Endothelial cell of umbilical vein (primary cell): ENCODE measurements at regions not wholly inside any gene's neighbourhood (a gene's known extent, or its start where the extent isn't known, plus 50 kb on each side); places are given as distances from the start of the nearest gene placed in this dataset.

ENCODE experiments used
- BruUV-seq: library from RNA; stranded (reverse); fragments of 400-500 nt; replicated peaks from 2 replicates; lab custom pipeline; 2021; lab: Mats Ljungman, UMichigan
- CTCF ChIA-PET: fragments of 300-600, 350-600 bp; sonication (Branson Sonifier 250); formaldehyde crosslinking; loops from one replicate; lab custom pipeline; 2021; ENCODE audit warnings: antibody characterized with exemption, inconsistent platforms; lab: Charles Lee
- POLR2A ChIA-PET: fragments of 300-600, 350-600 bp; sonication (Branson Sonifier 250); formaldehyde crosslinking; loops from one replicate; lab custom pipeline; 2021; ENCODE audit warnings: antibody characterized with exemption, inconsistent platforms; lab: Charles Lee
- DNase-seq: peaks from one replicate; pipeline ENCODE4 v3.0.0-alpha.2; 2011; ENCODE audit warnings: low read depth, low spot score
- FAIRE-seq: peaks from 2 replicates; lab custom pipeline; 2011; peaks lifted over from hg19 to GRCh38; lab: Jason Lieb, UNC
- H2AFZ ChIP-seq: 2 replicates; pipeline ENCODE4 v1.6.0; 2012; ENCODE audit warnings: low read depth, low read length, control low read depth, inconsistent platforms
- H3K27ac ChIP-seq: 2 replicates; pipeline ENCODE4 v1.5.1; 2011; ENCODE audit warnings: low read depth, mild to moderate bottlenecking, control low read depth, low read length, moderate library complexity; ENCODE audit not compliant: insufficient read depth
- H3K27me3 ChIP-seq, 2 experiments: 2 replicates each; pipeline versions ENCODE4 v1.6.0 to v1.6.1; 2011; ENCODE audit warnings: low read length in 2 of 2, mixed read lengths in 1 of 2; ENCODE audit not compliant: control insufficient read depth in 2 of 2, insufficient read depth in 2 of 2
- H3K36me3 ChIP-seq, 2 experiments: 2 replicates in 1 of 2; 3 replicates in 1 of 2; pipeline ENCODE4 v1.5.1; 2011; ENCODE audit warnings: low read length in 2 of 2, mild to moderate bottlenecking in 1 of 2, moderate library complexity in 1 of 2; ENCODE audit not compliant: control insufficient read depth in 2 of 2, insufficient read depth in 2 of 2; ENCODE audit errors: extremely low read depth in 1 of 2
- H3K4me1 ChIP-seq: 3 replicates; pipeline ENCODE4 v1.5.1; 2011; ENCODE audit warnings: mild to moderate bottlenecking, low read length; ENCODE audit not compliant: control insufficient read depth, insufficient read depth; ENCODE audit errors: extremely low read depth
- H3K4me2 ChIP-seq: 2 replicates; pipeline ENCODE4 v1.6.1; 2011; ENCODE audit warnings: low read length, control low read depth, mixed read lengths; ENCODE audit not compliant: insufficient read depth
- H3K4me3 ChIP-seq, 3 experiments: fragments of 200-600 bp in 1 of 3; sonication (generic), shearing (Covaris generic) in 1 of 3; replicated peaks in 1 of 3; 2 replicates each; pipeline ENCODE4 v1.5.1; 2011 to 2016; ENCODE audit warnings: control low read depth in 3 of 3, low read length in 3 of 3, mild to moderate bottlenecking in 2 of 3, inconsistent platforms in 1 of 3, low read depth in 1 of 3, moderate library complexity in 1 of 3; ENCODE audit not compliant: insufficient read depth in 1 of 3
- H3K79me2 ChIP-seq: 2 replicates; pipeline ENCODE4 v1.6.0; 2012; ENCODE audit warnings: low read length, inconsistent platforms; ENCODE audit not compliant: control insufficient read depth, insufficient read depth
- H3K9ac ChIP-seq: replicated peaks from 2 replicates; pipeline ENCODE3; 2011; ENCODE audit warnings: low read length, control low read depth; ENCODE audit not compliant: insufficient read depth; ENCODE audit errors: extremely low read depth
- H3K9me1 ChIP-seq: replicated peaks from 3 replicates; pipeline ENCODE4 v1.6.0; 2011; ENCODE audit warnings: mild to moderate bottlenecking, low read length; ENCODE audit not compliant: control insufficient read depth, insufficient read depth; ENCODE audit errors: extremely low read depth
- H3K9me3 ChIP-seq: replicated peaks from 2 replicates; pipeline ENCODE4 v1.5.1; 2012; ENCODE audit warnings: low read length, inconsistent platforms; ENCODE audit not compliant: control insufficient read depth, insufficient read depth
- H4K20me1 ChIP-seq: replicated peaks from 2 replicates; pipeline ENCODE3; 2011; ENCODE audit warnings: mild to moderate bottlenecking, low read length; ENCODE audit not compliant: control insufficient read depth, insufficient read depth; ENCODE audit errors: extremely low read depth
- CTCF ChIP-seq, 2 donors: IDR thresholded peaks; 1 replicate in 1 of 2; 2 replicates in 1 of 2; pipeline ENCODE4 v1.5.1; 2011; ENCODE audit warnings: low read length in 2 of 2, mild to moderate bottlenecking in 2 of 2, moderate library complexity in 2 of 2, control low read depth in 1 of 2, inconsistent platforms in 1 of 2, low read depth in 1 of 2; ENCODE audit not compliant: insufficient read depth in 1 of 2; ENCODE audit errors: extremely low read depth in 1 of 2
- EZH2 ChIP-seq: IDR thresholded peaks from 2 replicates; pipeline ENCODE4 v1.6.1; 2012; ENCODE audit warnings: borderline replicate concordance, low read depth, mild to moderate bottlenecking, moderate library complexity, low read length, inconsistent platforms; ENCODE audit not compliant: severe bottlenecking
- FOS ChIP-seq: IDR thresholded peaks from 2 replicates; pipeline ENCODE4 v1.6.1; 2011; ENCODE audit warnings: mild to moderate bottlenecking, low read length, moderate library complexity, borderline replicate concordance; ENCODE audit not compliant: insufficient read depth
- GATA2 ChIP-seq: IDR thresholded peaks from 2 replicates; pipeline ENCODE4 v1.7.0; 2011; ENCODE audit warnings: low read depth, mild to moderate bottlenecking, moderate library complexity, mixed read lengths, low read length; ENCODE audit not compliant: insufficient read length, insufficient read depth
- JUN ChIP-seq: IDR thresholded peaks from 2 replicates; pipeline ENCODE4 v1.6.1; 2011; ENCODE audit warnings: borderline replicate concordance, low read depth; ENCODE audit not compliant: insufficient read length, insufficient read depth
- MAX ChIP-seq: IDR thresholded peaks from 2 replicates; pipeline ENCODE4 v1.6.1; 2011; ENCODE audit not compliant: insufficient read depth, insufficient read length
- MYC ChIP-seq: IDR thresholded peaks from one replicate; pipeline ENCODE4 v1.6.1; 2011; ENCODE audit warnings: mild to moderate bottlenecking, low read depth, low read length
- POLR2A ChIP-seq: IDR thresholded peaks from 2 replicates; pipeline ENCODE4 v1.6.1; 2012; ENCODE audit warnings: low read depth, mild to moderate bottlenecking, control low read depth, low read length
- POLR2AphosphoS5 ChIP-seq: IDR thresholded peaks from 2 replicates; pipeline ENCODE4 v1.6.1; 2012; ENCODE audit warnings: low read depth, mild to moderate bottlenecking, control low read depth, low read length, moderate library complexity; ENCODE audit not compliant: insufficient read depth
- dilution Hi-C: fragments of 300-500 bp; cut with MboI; formaldehyde crosslinking; loops from one replicate; pipeline ENCODE4 v1.15.0; 2019; ENCODE audit warnings: low sequenced_read_pairs; ENCODE audit not compliant: extremely low pct_ligation_motif_present
- intact Hi-C: fragments of 100-400 bp; cut with micrococcal nuclease; formaldehyde crosslinking; loops from one replicate; pipeline ENCODE4 v1.10.0; 2022

GRCh38 chr2:16554060-16554583 lies 111.5 kb downstream of the CYRIA start:
- no peak for TF ChIP-seq POLR2AphosphoS5
- no peak for TF ChIP-seq MAX
- no peak for TF ChIP-seq GATA2
- TF ChIP-seq POLR2A: no peak
- no peak for TF ChIP-seq EZH2
- TF ChIP-seq FOS: no peak
- TF ChIP-seq JUN: no peak
- TF ChIP-seq CTCF (IDR thresholded peaks at IDR 0.05; ENCODE audit: extremely low read depth in 1 of 2, insufficient read depth in 1 of 2, low read depth in 1 of 2, low read length in 2 of 2): no peak
- TF ChIP-seq MYC: no peak
- Histone ChIP-seq H3K27me3 (no peaks in the 10 kb centered on the region), H3K27ac (no peak overlapping the region), H3K9me1 (no peaks in the 10 kb centered on the region), H2AFZ (no peak overlapping the region), H4K20me1 (no peaks in the 10 kb centered on the region), H3K36me3 (peaks cover 10 to 17% of the 10 kb centered on the region in 2 experiments), H3K4me1 (no peaks in the 10 kb centered on the region), H3K9ac (no peak overlapping the region), H3K9me3 (no peaks in the 10 kb centered on the region), H3K79me2 (no peaks in the 10 kb centered on the region), H3K4me2 (no peak overlapping the region), H3K4me3 (no peak overlapping the region)
- FAIRE-seq: no peak
- CTCF ChIA-PET: interaction anchor here (0.6 to 4.8 kb wide), 11 partner anchors 27 to 614 kb away, joined by 3 to 42 read pairs (median 4); partner anchors contain the start of gene MYCN
- POLR2A ChIA-PET: no interaction called here
- dilution Hi-C loops: no loop called here
- intact Hi-C loops: no loop called here
- DNase-seq: no peak
- no TSS peak for BruUV-seq
